Liver (tissue), 8 donors: ENCODE measurements at regions not wholly inside any gene's neighbourhood (a gene's known extent, or its start where the extent isn't known, plus 50 kb on each side); places are given as distances from the start of the nearest gene placed in this dataset.

Experiments
- DNase-seq: peaks from one replicate; pipeline ENCODE4 v3.0.0-alpha.2; 2017; ENCODE audit warnings: low spot score
- H3K27ac ChIP-seq, 2 donors: one replicate each; pipeline ENCODE4 v1.7.0; 2013; ENCODE audit warnings: inconsistent platforms in 2 of 2, low read length in 2 of 2, control low read depth in 1 of 2, low read depth in 1 of 2, mild to moderate bottlenecking in 1 of 2
- H3K27me3 ChIP-seq, 4 donors: one replicate each; pipeline versions ENCODE4 v1.6.1 to v1.7.0; 2013; ENCODE audit warnings: low read length in 3 of 4, inconsistent platforms in 1 of 4, mild to moderate bottlenecking in 1 of 4, moderate library complexity in 1 of 4; ENCODE audit not compliant: control insufficient read depth in 4 of 4, insufficient read depth in 4 of 4
- H3K36me3 ChIP-seq, 4 donors: one replicate each; pipeline versions ENCODE4 v1.6.1 to v1.7.0; 2013; ENCODE audit warnings: low read length in 3 of 4, mild to moderate bottlenecking in 3 of 4, low read depth in 1 of 4, moderate library complexity in 1 of 4; ENCODE audit not compliant: control insufficient read depth in 4 of 4, insufficient read depth in 3 of 4
- H3K4me1 ChIP-seq, 4 donors: one replicate each; pipeline versions ENCODE4 v1.6.1 to v1.7.0; 2013; ENCODE audit warnings: low read length in 3 of 4, mild to moderate bottlenecking in 3 of 4, moderate library complexity in 1 of 4; ENCODE audit not compliant: control insufficient read depth in 4 of 4, insufficient read depth in 4 of 4
- H3K4me3 ChIP-seq, 3 donors: one replicate each; pipeline versions ENCODE4 v1.6.1 to v1.7.0; 2013; ENCODE audit warnings: low read length in 3 of 3, control low read depth in 1 of 3, low read depth in 1 of 3, mild to moderate bottlenecking in 1 of 3
- H3K9ac ChIP-seq, 2 donors: one replicate each; pipeline ENCODE4 v1.7.0; 2013; ENCODE audit warnings: low read length in 2 of 2, mild to moderate bottlenecking in 2 of 2, moderate library complexity in 2 of 2, control low read depth in 1 of 2, low read depth in 1 of 2
- H3K9me3 ChIP-seq, 4 donors: one replicate each; pipeline versions ENCODE4 v1.6.1 to v1.7.0; 2013; ENCODE audit warnings: low read length in 3 of 4; ENCODE audit not compliant: control insufficient read depth in 4 of 4
- ATF3 ChIP-seq: IDR thresholded peaks from 2 replicates; pipeline ENCODE4 v1.6.1; 2016; ENCODE audit warnings: antibody characterized with exemption
- CTCF ChIP-seq: fragments of 150-350 bp; IDR thresholded peaks from 2 replicates; pipeline ENCODE4 v1.5.1; 2017; ENCODE audit warnings: improper control_type of control experiment, low read depth, low read length; ENCODE audit not compliant: missing input control
- EGR1 ChIP-seq, 2 donors: IDR thresholded peaks; 2 replicates each; pipeline ENCODE4 v1.6.1; 2016 to 2018; ENCODE audit warnings: antibody characterized with exemption in 2 of 2, low read depth in 2 of 2
- FOXA2 ChIP-seq: IDR thresholded peaks from 2 replicates; pipeline ENCODE4 v1.6.1; 2016; ENCODE audit warnings: antibody characterized with exemption
- GABPA ChIP-seq, 2 donors: IDR thresholded peaks in 1 of 2; conservative IDR thresholded peaks in 1 of 2; 2 replicates each; pipeline ENCODE4 v1.6.1; 2016; ENCODE audit warnings: antibody characterized with exemption in 2 of 2, mild to moderate bottlenecking in 1 of 2, moderate library complexity in 1 of 2
- HNF4G ChIP-seq: IDR thresholded peaks from 2 replicates; pipeline ENCODE4 v1.6.1; 2016; ENCODE audit warnings: antibody characterized with exemption
- JUND ChIP-seq, 2 donors: IDR thresholded peaks; 2 replicates each; pipeline ENCODE4 v1.6.1; 2016; ENCODE audit warnings: antibody characterized with exemption in 2 of 2
- TAF1 ChIP-seq: conservative IDR thresholded peaks from 2 replicates; pipeline ENCODE4 v1.6.1; 2016; ENCODE audit warnings: antibody characterized with exemption, mild to moderate bottlenecking
- ZBTB33 ChIP-seq: IDR thresholded peaks from 2 replicates; pipeline ENCODE4 v1.6.1; 2016; ENCODE audit warnings: antibody characterized with exemption
- WGBS: extraction: QIAGEN DNeasy Blood & Tissue Kit; methylation state at CpG from one replicate; pipeline ENCODE4 v1.1.7; 2013; 5-methylcytosine and 5-hydroxymethylcytosine counted together
- donor health status: healthy.
- donor health status: healthy.
- donor health status: healthy.
- donor health status: healthy.
- donor health status: healthy.

DNA sequence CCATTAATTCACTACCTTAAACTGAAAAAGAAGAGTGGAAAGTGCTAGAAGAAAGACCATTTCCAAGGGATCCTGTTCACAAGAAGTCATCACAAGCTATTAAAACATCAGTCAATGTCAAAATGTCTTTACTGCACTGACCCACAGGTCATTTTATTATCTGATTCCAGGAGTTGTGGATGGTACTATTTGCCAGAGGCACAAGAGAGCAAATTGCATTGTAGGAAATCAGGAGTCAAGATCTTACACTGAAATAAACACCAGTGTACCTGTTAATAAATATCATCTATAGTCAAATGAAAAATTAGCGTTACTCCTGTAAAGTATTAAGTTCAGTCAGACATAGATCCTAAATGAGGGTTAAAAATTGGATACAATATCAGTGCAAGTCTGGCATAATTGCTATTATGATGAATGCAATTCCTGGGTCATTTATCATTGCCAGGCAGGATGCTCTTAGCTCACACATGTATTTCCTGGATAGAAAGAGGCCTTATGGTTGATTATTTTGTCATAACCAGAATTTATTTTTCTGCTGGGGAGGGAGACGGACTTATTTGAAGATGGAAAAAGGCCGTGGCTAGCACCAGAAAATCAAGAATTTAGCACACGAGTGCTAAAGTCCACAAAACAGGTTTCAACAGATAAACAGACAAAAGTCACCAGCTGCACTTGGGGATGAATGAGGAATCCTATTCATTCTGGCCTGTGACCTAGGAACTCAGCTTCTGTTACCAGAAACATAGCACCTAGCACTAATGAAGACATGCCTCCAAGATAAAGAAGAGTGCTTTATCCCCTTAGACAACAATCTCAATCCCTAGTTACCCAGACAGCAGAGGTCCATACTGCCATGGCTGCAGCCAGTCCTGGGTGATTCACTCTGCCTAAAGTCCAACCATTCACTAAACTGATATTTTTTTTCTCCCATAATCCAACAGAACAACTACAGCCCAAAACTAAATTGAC lies 683.1 kb upstream of the POM121L12 start:
- 50% methylated on average over 4 of the region's 4 CpGs for WGBS
- H3K27me3 ChIP-seq = no peaks in the 10 kb centered on the region
- TF ChIP-seq FOXA2 = no peak
- no peak for TF ChIP-seq ZBTB33
- no peak for TF ChIP-seq ATF3
- no peak for TF ChIP-seq GABPA (IDR thresholded peaks at IDR 0.05 in 1 of 2, conservative IDR thresholded peaks at IDR 0.05 in 1 of 2)
- TF ChIP-seq HNF4G = no peak
- no peak for TF ChIP-seq EGR1 (IDR thresholded peaks at IDR 0.05; ENCODE audit: low read depth in 2 of 2)
- no peak for TF ChIP-seq TAF1
- no peak for TF ChIP-seq CTCF
- H3K27ac ChIP-seq = no peak overlapping the region
- no peaks in the 10 kb centered on the region for H3K9me3 ChIP-seq
- H3K9ac ChIP-seq = no peak overlapping the region
- H3K36me3 ChIP-seq = no peaks in the 10 kb centered on the region
- H3K4me1 ChIP-seq = peaks cover 0 to 1% (median 0%) of the 10 kb centered on the region in 4 donors
- no peak overlapping the region for H3K4me3 ChIP-seq
- DNase-seq = no peak

GRCh38 chr7:52344015-52344414 lies 691.4 kb upstream of the POM121L12 start:
- TF ChIP-seq ZBTB33 (no peak), CTCF (no peak), JUND (IDR thresholded peaks at IDR 0.05) (no peak)
- WGBS = 72% methylated on average over 2 of the region's 2 CpGs
- DNase-seq = no peak

More at GRCh38 chr7:52344015-52344414, 691.4 kb upstream of the POM121L12 start:
- no peaks in the 10 kb centered on the region for H3K36me3 ChIP-seq
- no peaks in the 10 kb centered on the region for H3K9me3 ChIP-seq
- H3K27me3 ChIP-seq = no peaks in the 10 kb centered on the region
- no peak overlapping the region for H3K4me3 ChIP-seq
- H3K9ac ChIP-seq = no peak overlapping the region
- H3K4me1 ChIP-seq = no peaks in the 10 kb centered on the region
- H3K27ac ChIP-seq = no peak overlapping the region
